ENCODE measurements at regions not wholly inside any gene's neighbourhood (a gene's known extent, or its start where the extent isn't known, plus 50 kb on each side); places are given as distances from the start of the nearest gene placed in this dataset.
"Not testable (repeated sequence)": the region's sequence is repeated elsewhere in the genome, so short reads cannot be mapped to it uniquely, and the experiment has no call there.

- H3K4me1 Mint-ChIP-seq, result no peaks in the 10 kb centered on the region
- ATAC-seq, result no peak
- H3K9me3 Mint-ChIP-seq, result peaks cover 0 to 16% of the 10 kb centered on the region in 2 donors
- peaks cover 12% of the 10 kb centered on the region for H3K27me3 Mint-ChIP-seq
- H3K27ac Mint-ChIP-seq, result no peak overlapping the region
- no peak overlapping the region for H3K4me3 Mint-ChIP-seq
- no peak for DNase-seq
Measured at GRCh38 chr13:59414006-59414405, 749.7 kb downstream of the DIAPH3 start.

DNA sequence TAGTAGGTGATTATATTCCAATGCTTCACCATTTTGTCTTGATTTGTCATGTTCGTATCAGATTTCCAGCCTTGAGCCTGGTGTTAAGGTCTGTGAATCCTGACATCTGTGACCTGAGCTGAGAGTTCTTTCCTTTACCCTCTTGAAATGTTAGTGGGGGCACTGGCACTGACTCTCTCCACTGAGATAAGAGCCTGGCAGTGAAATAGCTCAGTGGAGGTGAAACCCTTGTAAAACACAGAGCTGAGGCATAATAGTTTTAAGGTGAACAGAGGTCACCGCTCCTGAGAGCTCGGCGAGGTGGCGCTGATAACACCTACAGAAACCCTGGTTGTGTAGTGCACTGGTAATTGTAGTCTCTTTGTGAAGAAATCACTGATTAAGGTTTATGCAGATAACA lies 748.2 kb downstream of the DIAPH3 start:
- no peak for DNase-seq
- H3K4me3 Mint-ChIP-seq, result no peak overlapping the region
- no peaks in the 10 kb centered on the region for H3K4me1 Mint-ChIP-seq
- H3K9me3 Mint-ChIP-seq, result peaks cover 0 to 15% of the 10 kb centered on the region in 2 donors
- no peak for ATAC-seq
- H3K27me3 Mint-ChIP-seq, result peaks cover 7% of the 10 kb centered on the region
- no peak overlapping the region for H3K27ac Mint-ChIP-seq

GRCh38 chr13:59416561-59416960 lies 747.2 kb downstream of the DIAPH3 start:
- Mint-ChIP-seq H3K9me3 (peaks cover 0 to 6% of the 10 kb centered on the region in 2 donors), H3K27ac (no peak overlapping the region), H3K4me1 (no peaks in the 10 kb centered on the region), H3K27me3 (no peaks in the 10 kb centered on the region), H3K4me3 (no peak overlapping the region)
- DNase-seq (no peak), ATAC-seq (no peak)

DNA sequence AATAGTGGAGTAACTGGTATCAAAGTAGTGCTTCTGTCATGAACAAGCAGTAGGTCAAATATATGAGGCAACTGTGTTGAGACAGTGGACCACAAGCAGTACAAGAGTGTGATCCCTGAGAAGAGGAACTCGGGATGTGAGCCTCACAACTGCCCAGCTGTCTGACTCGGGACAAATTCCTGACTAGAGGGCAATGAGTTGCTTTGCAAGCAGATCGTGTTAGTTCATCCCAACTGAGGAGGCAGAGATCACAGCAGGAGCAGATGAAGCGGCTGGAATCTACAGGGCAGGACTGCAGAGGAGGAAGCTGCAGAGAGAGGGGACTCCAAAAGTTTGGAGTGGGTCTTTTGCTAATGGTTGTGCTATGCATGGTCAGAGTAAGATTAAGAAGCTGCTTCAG lies 741.1 kb downstream of the DIAPH3 start:
- DNase-seq, result no peak
- Mint-ChIP-seq H3K9me3 (peaks cover 0 to 2% of the 10 kb centered on the region in 2 donors), H3K27me3 (peaks cover 9% of the 10 kb centered on the region), H3K4me3 (no peak overlapping the region), H3K4me1 (no peaks in the 10 kb centered on the region), H3K27ac (no peak overlapping the region)
- no peak for ATAC-seq

- no peak for DNase-seq
- Mint-ChIP-seq H3K27me3 (peaks cover 9% of the 10 kb centered on the region), H3K4me1 (no peaks in the 10 kb centered on the region), H3K9me3 (peaks cover 0 to 10% of the 10 kb centered on the region in 2 donors), H3K4me3 (no peak overlapping the region), H3K27ac (no peak overlapping the region)
- no peak for ATAC-seq
Measured at GRCh38 chr13:59423708-59424340, 739.9 kb downstream of the DIAPH3 start.

DNA sequence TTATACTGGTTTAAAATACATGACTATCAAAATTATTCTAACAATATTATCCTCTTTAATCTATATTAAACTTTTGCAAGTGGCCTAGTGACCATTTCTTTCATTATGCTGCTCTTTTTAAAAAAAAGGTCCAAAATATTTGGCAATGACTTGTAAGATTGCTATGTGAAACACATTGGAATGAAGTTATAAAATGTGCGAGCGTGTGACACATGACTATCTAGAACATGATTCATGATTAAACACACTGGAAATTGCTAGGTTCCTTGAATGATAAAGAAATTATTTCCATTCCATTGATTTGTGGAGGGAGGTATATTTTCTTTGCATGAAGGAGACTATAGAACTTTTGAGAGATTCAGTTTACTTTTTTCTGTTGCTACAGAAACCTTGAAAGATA lies 739.1 kb downstream of the DIAPH3 start:
- no peak overlapping the region for H3K4me3 Mint-ChIP-seq
- H3K9me3 Mint-ChIP-seq, result peaks cover 2 to 10% of the 10 kb centered on the region in 2 donors
- DNase-seq (no peak), ATAC-seq (no peak)
- no peaks in the 10 kb centered on the region for H3K4me1 Mint-ChIP-seq
- H3K27me3 Mint-ChIP-seq, result peaks cover 9% of the 10 kb centered on the region
- H3K27ac Mint-ChIP-seq, result no peak overlapping the region

GRCh38 chr13:59425211-59425741 lies 738.5 kb downstream of the DIAPH3 start:
- no peak overlapping the region for H3K4me3 Mint-ChIP-seq
- H3K9me3 Mint-ChIP-seq, result peaks cover 5 to 10% of the 10 kb centered on the region in 2 donors
- H3K4me1 Mint-ChIP-seq, result no peaks in the 10 kb centered on the region
- ATAC-seq (no peak), DNase-seq (no peak)
- H3K27ac Mint-ChIP-seq, result no peak overlapping the region
- peaks cover 9% of the 10 kb centered on the region for H3K27me3 Mint-ChIP-seq

DNA sequence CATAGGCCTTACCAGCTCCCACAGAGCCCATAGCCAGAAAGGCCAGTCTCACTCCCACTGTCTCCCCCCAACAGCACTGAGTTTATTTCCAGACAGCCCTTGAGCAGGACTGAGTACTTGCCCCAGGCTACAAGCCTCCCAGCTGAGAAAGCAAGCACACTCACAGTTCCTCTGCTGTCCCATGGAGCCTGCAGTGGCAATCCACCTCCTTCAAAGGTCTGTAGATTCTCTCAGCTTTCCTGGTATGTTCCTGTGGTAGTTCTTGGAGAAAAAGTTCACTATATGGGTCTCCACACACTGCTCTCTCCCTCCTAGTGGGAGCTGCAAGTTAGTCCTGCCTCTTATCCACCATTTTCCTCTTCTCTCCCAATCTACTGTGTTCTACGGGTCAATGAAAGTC lies 728.7 kb downstream of the DIAPH3 start:
- H3K4me1 Mint-ChIP-seq, result no peaks in the 10 kb centered on the region
- no peak for ATAC-seq
- no peak overlapping the region for H3K27ac Mint-ChIP-seq
- no peak for DNase-seq
- no peak overlapping the region for H3K4me3 Mint-ChIP-seq
- H3K9me3 Mint-ChIP-seq, result peaks cover 27 to 49% of the 10 kb centered on the region in 2 donors
- no peaks in the 10 kb centered on the region for H3K27me3 Mint-ChIP-seq

DNA sequence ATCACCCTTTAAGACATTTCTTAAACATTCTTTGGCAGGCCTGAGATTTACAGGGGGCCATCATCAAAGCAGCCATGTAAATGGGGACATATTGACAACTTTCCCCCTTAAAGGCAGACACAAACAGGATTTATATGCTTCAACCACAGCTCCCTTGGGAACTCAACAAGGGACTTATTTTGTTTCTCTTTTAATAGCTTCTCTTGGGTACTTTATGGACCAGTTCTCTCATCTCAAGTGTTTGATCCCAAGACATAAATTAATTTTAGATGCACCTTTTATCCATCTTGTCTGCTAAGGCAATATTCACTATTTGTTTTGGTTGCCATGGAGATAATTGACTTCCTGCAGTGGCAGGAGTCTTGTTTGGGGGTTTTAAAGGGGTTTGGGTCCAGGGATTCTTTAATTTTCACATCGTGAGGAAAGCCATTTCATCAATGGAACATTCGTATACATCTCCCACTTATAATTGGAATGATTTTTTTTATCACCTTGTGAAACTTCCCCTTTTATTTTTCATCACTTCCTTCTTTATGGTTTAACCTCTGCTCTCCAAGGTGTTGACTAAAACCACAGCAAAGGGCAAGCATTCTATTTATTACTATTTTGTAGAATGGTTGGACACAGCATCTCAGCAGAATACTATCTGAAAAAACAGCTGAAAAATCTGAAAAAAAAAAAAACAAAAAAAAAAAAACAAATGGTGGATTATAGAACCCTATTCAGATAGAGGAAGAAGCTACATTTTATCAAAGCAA lies 726.0 kb downstream of the DIAPH3 start:
- Mint-ChIP-seq H3K9me3 (peaks cover 15 to 37% of the 10 kb centered on the region in 2 donors), H3K4me1 (peaks cover 5% of the 10 kb centered on the region), H3K27me3 (no peaks in the 10 kb centered on the region), H3K27ac (no peak overlapping the region), H3K4me3 (no peak overlapping the region)
- ATAC-seq, result no peak
- no peak for DNase-seq

GRCh38 chr13:59439776-59440428 lies 723.8 kb downstream of the DIAPH3 start:
- Mint-ChIP-seq H3K9me3 (peaks cover 6 to 15% of the 10 kb centered on the region in 2 donors), H3K4me1 (peaks cover 5% of the 10 kb centered on the region), H3K4me3 (no peak overlapping the region), H3K27ac (no peak overlapping the region), H3K27me3 (no peaks in the 10 kb centered on the region)
- DNase-seq (no peak), ATAC-seq (no peak)

GRCh38 chr13:59441068-59441467 lies 722.7 kb downstream of the DIAPH3 start:
- H3K4me1 Mint-ChIP-seq, H3K9me3 Mint-ChIP-seq, H3K27ac Mint-ChIP-seq, H3K27me3 Mint-ChIP-seq: not testable (repeated sequence)
- DNase-seq, result peak in 1 of 2 donors; percentile 14
- ATAC-seq, result peak; percentile 52
- H3K4me3 Mint-ChIP-seq, result peak overlapping the region; percentile 14 to 64

DNA sequence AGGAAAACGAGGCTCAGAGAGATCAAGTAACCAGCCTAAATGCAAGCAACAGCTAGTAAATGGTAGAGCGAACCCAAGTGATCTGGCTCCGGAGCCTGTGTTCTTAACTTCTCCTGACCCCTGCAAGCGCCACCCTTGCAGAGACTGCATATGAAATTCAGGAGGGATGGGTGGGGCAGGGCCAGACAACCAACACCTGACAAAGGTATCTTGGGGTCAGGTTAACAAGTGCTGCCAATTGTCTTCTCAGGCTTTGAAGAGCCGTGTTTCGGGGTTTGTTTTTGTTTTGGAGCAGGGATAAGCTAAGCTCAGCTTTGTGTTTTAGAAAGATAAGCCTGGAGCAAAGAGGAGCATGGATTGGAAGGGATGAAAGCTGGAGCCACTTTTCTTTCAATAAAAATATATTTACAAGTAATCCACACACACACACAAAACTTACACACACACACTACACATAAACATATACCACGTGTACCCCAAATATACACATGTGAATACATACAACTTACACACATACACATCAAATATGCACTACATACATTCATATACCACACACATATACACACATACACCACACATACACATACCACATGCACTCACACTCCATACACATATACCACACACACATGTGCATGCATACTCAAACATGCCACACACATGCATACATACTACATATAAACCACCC lies 722.0 kb downstream of the DIAPH3 start:
- Mint-ChIP-seq H3K27me3 (no peaks in the 10 kb centered on the region), H3K9me3 (peaks cover 0 to under 1% of the 10 kb centered on the region in 2 donors), H3K4me3 (peak overlapping the region in 1 of 2 donors; percentile 64), H3K4me1 (peaks cover 5% of the 10 kb centered on the region), H3K27ac (no peak overlapping the region)
- no peak for DNase-seq
- ATAC-seq, result no peak

GRCh38 chr13:59442461-59442860 lies 721.3 kb downstream of the DIAPH3 start:
- Mint-ChIP-seq H3K4me1 (peaks cover 5% of the 10 kb centered on the region), H3K27ac (no peak overlapping the region), H3K9me3 (no peaks in the 10 kb centered on the region), H3K27me3 (no peaks in the 10 kb centered on the region), H3K4me3 (no peak overlapping the region)
- ATAC-seq (no peak), DNase-seq (no peak)

- Mint-ChIP-seq H3K27me3 (no peaks in the 10 kb centered on the region), H3K27ac (no peak overlapping the region), H3K9me3 (no peaks in the 10 kb centered on the region), H3K4me1 (peaks cover 5% of the 10 kb centered on the region), H3K4me3 (no peak overlapping the region)
- ATAC-seq (no peak), DNase-seq (no peak)
Measured at GRCh38 chr13:59442944-59443486, 720.7 kb downstream of the DIAPH3 start.

GRCh38 chr13:59444210-59444857 lies 719.4 kb downstream of the DIAPH3 start:
- ATAC-seq, result no peak
- Mint-ChIP-seq H3K4me3 (no peak overlapping the region), H3K27me3 (no peaks in the 10 kb centered on the region), H3K27ac (no peak overlapping the region), H3K4me1 (peaks cover 5% of the 10 kb centered on the region), H3K9me3 (no peaks in the 10 kb centered on the region)
- no peak for DNase-seq
